GM19239 (cell line): ENCODE measurements at regions not wholly inside any gene's neighbourhood (a gene's known extent, or its start where the extent isn't known, plus 50 kb on each side); places are given as distances from the start of the nearest gene placed in this dataset.

Experiments used
- DNase-seq: peaks from one replicate; pipeline ENCODE4 v3.0.0; 2011; ENCODE audit warnings: low spot score; ENCODE audit not compliant: insufficient read length
- FAIRE-seq: peaks from 2 replicates; lab custom pipeline; 2011; peaks lifted over from hg19 to GRCh38; lab: Jason Lieb, UNC

GRCh38 chr13:75938811-75939560 lies 302.9 kb downstream of the LMO7 start:
- DNase-seq (no peak), FAIRE-seq (no peak)

- no peak for FAIRE-seq
- DNase-seq = no peak
Measured at GRCh38 chr13:75936791-75937190, 300.7 kb downstream of the LMO7 start.

- DNase-seq (no peak), FAIRE-seq (no peak)
Measured at GRCh38 chr13:75935805-75936204, 299.7 kb downstream of the LMO7 start.

GRCh38 chr13:75934889-75935288 lies 298.8 kb downstream of the LMO7 start:
- DNase-seq (no peak), FAIRE-seq (no peak)

GRCh38 chr13:75932636-75933035 lies 296.5 kb downstream of the LMO7 start:
- FAIRE-seq = no peak

GRCh38 chr13:75931116-75931515 lies 295.0 kb downstream of the LMO7 start:
- FAIRE-seq (no peak), DNase-seq (no peak)

More at GRCh38 chr13:75932636-75933035, 296.5 kb downstream of the LMO7 start:
- no peak for DNase-seq

- FAIRE-seq (no peak), DNase-seq (no peak)
Measured at GRCh38 chr13:75929076-75929475, 292.9 kb downstream of the LMO7 start.

GRCh38 chr13:75927183-75927669 lies 291.1 kb downstream of the LMO7 start:
- no peak for DNase-seq
- FAIRE-seq = no peak

- DNase-seq (no peak), FAIRE-seq (no peak)
Measured at GRCh38 chr13:75920536-75920935, 284.4 kb downstream of the LMO7 start.

- no peak for DNase-seq
- no peak for FAIRE-seq
Measured at GRCh38 chr13:75919660-75920199, 283.6 kb downstream of the LMO7 start.

- DNase-seq = no peak
- FAIRE-seq = no peak
Measured at GRCh38 chr13:75915066-75915465, 278.9 kb downstream of the LMO7 start.

- FAIRE-seq (no peak), DNase-seq (no peak)
Measured at GRCh38 chr13:75913925-75914324, 277.8 kb downstream of the LMO7 start.

GRCh38 chr13:75910591-75910990 lies 274.5 kb downstream of the LMO7 start:
- no peak for DNase-seq
- no peak for FAIRE-seq
